ENCODE measurements at regions not wholly inside any gene's neighbourhood (a gene's known extent, or its start where the extent isn't known, plus 50 kb on each side); places are given as distances from the start of the nearest gene placed in this dataset.

GRCh38 chr5:15220642-15221173 is 279.3 kb upstream of the FBXL7 start:
- DNase-seq (ENCODE audit: extremely low spot score) = no peak
- 94% methylated on average over 5 of the region's 5 CpGs for WGBS
- H3K4me3 ChIP-seq (ENCODE audit: low read depth, low read length) = no peak overlapping the region

GRCh38 chr5:15215056-15215455 is 284.9 kb upstream of the FBXL7 start:
- H3K27ac ChIP-seq (ENCODE audit: low read depth) = no peak overlapping the region
- no peak for DNase-seq (ENCODE audit: extremely low spot score)
- no peak overlapping the region for H3K4me3 ChIP-seq (ENCODE audit: low read depth, low read length)
- WGBS = 64% methylated on average over 2 of the region's 2 CpGs
- H3K36me3 ChIP-seq (ENCODE audit: insufficient read depth) = no peaks in the 10 kb centered on the region
- no peaks in the 10 kb centered on the region for H3K4me1 ChIP-seq (ENCODE audit: insufficient read depth)

More at GRCh38 chr5:15220642-15221173, 279.3 kb upstream of the FBXL7 start:
- no peaks in the 10 kb centered on the region for H3K4me1 ChIP-seq (ENCODE audit: insufficient read depth)
- no peak overlapping the region for H3K27ac ChIP-seq (ENCODE audit: low read depth)
- no peaks in the 10 kb centered on the region for H3K36me3 ChIP-seq (ENCODE audit: insufficient read depth)

DNA sequence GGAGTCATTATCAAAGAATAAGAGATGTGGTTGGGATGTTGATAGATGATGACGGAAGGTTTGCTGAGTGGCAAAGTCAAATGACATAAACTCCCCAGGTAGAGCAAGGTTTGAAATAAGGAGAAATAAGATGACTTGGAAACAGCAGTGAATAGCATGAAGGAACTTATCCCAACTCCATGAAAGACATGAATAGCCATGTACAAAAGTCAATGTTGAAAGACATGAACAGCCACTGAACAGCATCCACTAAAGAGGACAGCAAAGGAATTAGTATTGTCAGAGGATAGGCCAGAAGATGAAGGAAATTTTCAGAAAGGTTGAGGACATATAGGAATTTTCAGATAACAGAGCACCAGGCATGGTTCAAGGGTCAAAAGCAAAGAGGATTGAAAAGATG is 286.0 kb upstream of the FBXL7 start:
- no peak overlapping the region for H3K4me3 ChIP-seq (ENCODE audit: low read depth, low read length)
- 99% methylated on average over 1 of the region's 1 CpG for WGBS
- no peaks in the 10 kb centered on the region for H3K4me1 ChIP-seq (ENCODE audit: insufficient read depth)
- no peak overlapping the region for H3K27ac ChIP-seq (ENCODE audit: low read depth)
- H3K36me3 ChIP-seq (ENCODE audit: insufficient read depth) = no peaks in the 10 kb centered on the region
- DNase-seq (ENCODE audit: extremely low spot score) = no peak

GRCh38 chr5:15209053-15209762 is 290.8 kb upstream of the FBXL7 start:
- Histone ChIP-seq H3K4me1 (ENCODE audit: insufficient read depth) (no peaks in the 10 kb centered on the region), H3K4me3 (ENCODE audit: low read depth, low read length) (no peak overlapping the region), H3K36me3 (ENCODE audit: insufficient read depth) (no peaks in the 10 kb centered on the region), H3K27ac (ENCODE audit: low read depth) (no peak overlapping the region)
- DNase-seq (ENCODE audit: extremely low spot score) = no peak
- WGBS = 39% methylated on average over 3 of the region's 3 CpGs

DNA sequence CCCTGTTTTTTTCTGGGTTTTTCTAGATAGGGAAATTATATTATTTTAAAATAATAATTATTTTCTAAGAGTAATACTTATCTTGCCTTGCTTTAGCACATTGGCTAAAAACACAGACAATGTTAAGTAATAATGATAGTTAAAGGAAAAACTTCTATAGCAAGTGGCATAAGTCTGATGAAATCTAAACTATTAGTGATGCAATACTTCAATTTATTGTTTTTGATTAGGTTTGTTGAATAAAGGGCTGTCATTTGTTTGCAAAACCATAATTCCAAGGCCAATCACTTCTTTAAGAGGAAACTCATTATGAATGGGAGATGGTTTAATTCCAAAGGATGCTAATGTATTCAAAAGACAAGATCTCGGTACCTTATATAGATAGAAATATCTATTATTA is 293.8 kb upstream of the FBXL7 start:
- Histone ChIP-seq H3K4me3 (ENCODE audit: low read depth, low read length) (no peak overlapping the region), H3K4me1 (ENCODE audit: insufficient read depth) (no peaks in the 10 kb centered on the region), H3K36me3 (ENCODE audit: insufficient read depth) (no peaks in the 10 kb centered on the region), H3K27ac (ENCODE audit: low read depth) (no peak overlapping the region)
- WGBS = 98% methylated on average over 1 of the region's 1 CpG
- DNase-seq (ENCODE audit: extremely low spot score) = no peak

GRCh38 chr5:15203376-15203775 is 296.6 kb upstream of the FBXL7 start:
- Histone ChIP-seq H3K4me1 (ENCODE audit: insufficient read depth) (no peaks in the 10 kb centered on the region), H3K27ac (ENCODE audit: low read depth) (no peak overlapping the region), H3K36me3 (ENCODE audit: insufficient read depth) (no peaks in the 10 kb centered on the region), H3K4me3 (ENCODE audit: low read depth, low read length) (no peak overlapping the region)
- WGBS = 90% methylated on average over 1 of the region's 1 CpG
- DNase-seq (ENCODE audit: extremely low spot score) = no peak

DNA sequence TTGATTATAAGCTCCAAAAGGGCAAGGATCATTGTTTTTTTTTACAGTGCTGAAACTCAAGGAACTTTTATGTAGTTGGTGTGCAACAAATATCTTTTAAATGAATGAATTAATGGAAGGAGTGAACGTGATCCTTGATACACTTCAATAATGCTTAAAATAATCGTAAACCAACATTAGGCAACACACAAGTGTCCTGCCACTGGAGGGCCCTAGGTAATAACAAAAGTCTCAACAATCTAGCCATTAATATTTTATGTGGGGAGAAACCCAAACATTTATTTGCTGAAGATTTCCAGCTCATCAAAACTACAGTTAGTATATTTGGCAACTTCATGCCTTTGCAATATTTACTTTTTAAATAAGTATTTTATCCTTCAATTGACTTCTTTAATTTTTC is 309.0 kb upstream of the FBXL7 start:
- H3K27ac ChIP-seq (ENCODE audit: low read depth) = no peak overlapping the region
- H3K4me1 ChIP-seq (ENCODE audit: insufficient read depth) = no peaks in the 10 kb centered on the region
- H3K36me3 ChIP-seq (ENCODE audit: insufficient read depth) = no peaks in the 10 kb centered on the region
- 56% methylated on average over 2 of the region's 2 CpGs for WGBS
- no peak for DNase-seq (ENCODE audit: extremely low spot score)
- no peak overlapping the region for H3K4me3 ChIP-seq (ENCODE audit: low read depth, low read length)

GRCh38 chr5:15183520-15183919 is 311.9 kb upstream of the ANKH start:
- Histone ChIP-seq H3K36me3 (ENCODE audit: insufficient read depth) (no peaks in the 10 kb centered on the region), H3K27ac (ENCODE audit: low read depth) (no peak overlapping the region), H3K4me1 (ENCODE audit: insufficient read depth) (no peaks in the 10 kb centered on the region), H3K4me3 (ENCODE audit: low read depth, low read length) (no peak overlapping the region)
- WGBS = 94% methylated on average over 1 of the region's 1 CpG
- no peak for DNase-seq (ENCODE audit: extremely low spot score)

- no peak overlapping the region for H3K4me3 ChIP-seq (ENCODE audit: low read depth, low read length)
- no peak overlapping the region for H3K27ac ChIP-seq (ENCODE audit: low read depth)
- no peak for DNase-seq (ENCODE audit: extremely low spot score)
- H3K4me1 ChIP-seq (ENCODE audit: insufficient read depth) = no peaks in the 10 kb centered on the region
- H3K36me3 ChIP-seq (ENCODE audit: insufficient read depth) = no peaks in the 10 kb centered on the region
- 91% methylated on average over 1 of the region's 1 CpG for WGBS
These were observed 298.6 kb upstream of the ANKH start for GRCh38 chr5:15170173-15170572.

- DNase-seq (ENCODE audit: extremely low spot score) = no peak
- Histone ChIP-seq H3K4me1 (ENCODE audit: insufficient read depth) (no peaks in the 10 kb centered on the region), H3K4me3 (ENCODE audit: low read depth, low read length) (no peak overlapping the region), H3K27ac (ENCODE audit: low read depth) (no peak overlapping the region), H3K36me3 (ENCODE audit: insufficient read depth) (no peaks in the 10 kb centered on the region)
- WGBS = 74% methylated on average over 2 of the region's 2 CpGs
These were observed 296.8 kb upstream of the ANKH start for GRCh38 chr5:15168358-15168757.

DNA sequence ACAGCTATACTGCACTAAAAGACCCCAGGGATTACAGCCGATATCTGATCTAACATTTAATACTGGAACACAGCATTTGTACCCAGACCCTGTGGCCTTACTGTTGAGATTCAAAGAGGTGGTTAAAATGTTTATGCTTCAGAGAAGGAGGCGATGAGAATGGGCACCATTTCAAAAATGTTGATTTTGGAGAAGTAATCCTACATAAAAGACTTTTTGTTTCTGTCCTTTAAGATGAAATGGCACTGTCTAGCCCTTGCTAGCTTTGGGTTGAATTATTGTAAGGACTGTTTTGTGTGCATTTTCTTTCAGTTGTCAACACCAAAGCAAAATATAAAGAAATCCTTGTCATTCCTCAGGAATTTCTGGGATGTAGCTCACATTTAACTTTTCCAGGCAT is 288.5 kb upstream of the ANKH start:
- no peaks in the 10 kb centered on the region for H3K4me1 ChIP-seq (ENCODE audit: insufficient read depth)
- DNase-seq (ENCODE audit: extremely low spot score) = no peak
- H3K27ac ChIP-seq (ENCODE audit: low read depth) = no peak overlapping the region
- H3K4me3 ChIP-seq (ENCODE audit: low read depth, low read length) = no peak overlapping the region
- no peaks in the 10 kb centered on the region for H3K36me3 ChIP-seq (ENCODE audit: insufficient read depth)
- WGBS = 53% methylated on average over 2 of the region's 2 CpGs

DNA sequence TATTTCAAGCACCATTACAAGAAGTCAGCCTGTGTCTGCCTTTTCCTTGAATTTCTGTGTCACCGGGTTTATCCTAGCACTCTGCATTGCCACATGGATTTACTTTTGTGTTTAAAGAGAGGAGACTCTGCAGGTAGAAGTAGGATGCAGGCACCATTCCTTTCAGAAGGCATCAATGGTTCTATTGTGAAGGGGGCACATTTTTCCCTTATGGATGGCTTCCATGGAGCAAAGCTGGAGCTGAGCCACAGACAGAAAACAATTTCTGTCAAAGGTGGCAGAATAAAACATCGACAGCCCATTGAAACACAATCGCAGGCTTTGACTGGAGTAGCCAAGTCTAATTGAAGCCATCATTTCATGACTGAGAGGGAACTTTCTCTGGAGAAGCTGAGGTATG is 288.0 kb upstream of the ANKH start:
- no peaks in the 10 kb centered on the region for H3K36me3 ChIP-seq (ENCODE audit: insufficient read depth)
- H3K4me1 ChIP-seq (ENCODE audit: insufficient read depth) = no peaks in the 10 kb centered on the region
- no peak overlapping the region for H3K27ac ChIP-seq (ENCODE audit: low read depth)
- 82% methylated on average over 3 of the region's 3 CpGs for WGBS
- DNase-seq (ENCODE audit: extremely low spot score) = no peak
- no peak overlapping the region for H3K4me3 ChIP-seq (ENCODE audit: low read depth, low read length)

- Histone ChIP-seq H3K36me3 (ENCODE audit: insufficient read depth) (no peaks in the 10 kb centered on the region), H3K27ac (ENCODE audit: low read depth) (no peak overlapping the region), H3K4me1 (ENCODE audit: insufficient read depth) (no peaks in the 10 kb centered on the region), H3K4me3 (ENCODE audit: low read depth, low read length) (no peak overlapping the region)
- DNase-seq (ENCODE audit: extremely low spot score) = no peak
- 46% methylated on average over 5 of the region's 5 CpGs for WGBS
These were observed 270.9 kb upstream of the ANKH start for GRCh38 chr5:15142458-15142857.

DNA sequence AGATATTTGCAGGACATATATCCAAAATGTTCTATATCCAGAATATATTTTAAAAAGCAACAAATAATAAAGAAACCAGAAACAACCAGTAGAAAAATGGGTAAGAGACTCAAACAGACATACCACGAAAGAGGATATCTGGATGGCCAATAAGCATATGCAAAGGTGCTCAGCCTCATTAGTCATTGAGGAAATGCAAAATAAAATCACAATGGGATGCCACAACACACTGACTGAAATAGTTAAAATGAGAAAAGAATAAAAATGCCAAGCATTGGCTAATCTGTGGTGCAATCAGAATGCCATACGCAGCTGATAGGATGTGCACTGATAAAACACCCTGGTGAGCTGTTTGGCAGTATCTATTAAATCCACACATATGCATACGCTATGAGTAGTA is 265.8 kb upstream of the ANKH start:
- Histone ChIP-seq H3K27ac (ENCODE audit: low read depth) (no peak overlapping the region), H3K36me3 (ENCODE audit: insufficient read depth) (no peaks in the 10 kb centered on the region), H3K4me1 (ENCODE audit: insufficient read depth) (no peaks in the 10 kb centered on the region), H3K4me3 (ENCODE audit: low read depth, low read length) (no peak overlapping the region)
- DNase-seq (ENCODE audit: extremely low spot score) = no peak
- WGBS = 86% methylated on average over 3 of the region's 3 CpGs

GRCh38 chr5:15135661-15136060 is 264.1 kb upstream of the ANKH start:
- no peak overlapping the region for H3K4me3 ChIP-seq (ENCODE audit: low read depth, low read length)
- no peaks in the 10 kb centered on the region for H3K36me3 ChIP-seq (ENCODE audit: insufficient read depth)
- DNase-seq (ENCODE audit: extremely low spot score) = no peak
- WGBS = 96% methylated on average over 2 of the region's 2 CpGs
- no peak overlapping the region for H3K27ac ChIP-seq (ENCODE audit: low read depth)
- no peaks in the 10 kb centered on the region for H3K4me1 ChIP-seq (ENCODE audit: insufficient read depth)
